Heart left ventricle (tissue), 13 donors: ENCODE measurements at regions not wholly inside any gene's neighbourhood (a gene's known extent, or its start where the extent isn't known, plus 50 kb on each side); places are given as distances from the start of the nearest gene placed in this dataset.

Source experiments
- POLR2A ChIP-seq, 2 donors: fragments of 450-650 bp; IDR thresholded peaks; one replicate each; pipeline ENCODE4 v1.6.1; 2017; ENCODE audit warnings: antibody characterized with exemption in 2 of 2, mild to moderate bottlenecking in 2 of 2, moderate library complexity in 2 of 2
- TF ChIP-seq, protein P1 (sequence below), 12 donors: fragments of 200-600 bp; sonication (generic) in 4 of 12; IDR thresholded peaks; one replicate each; pipeline versions ENCODE4 v1.5.0 to v1.8.0; 2018 to 2022; ENCODE audit warnings: antibody characterized with exemption in 12 of 12, mild to moderate bottlenecking in 5 of 12
- donor health status: ischemic (EF 13 %, LVEDD 7.1; RV severe dilation, severe dysfunction).
- donor health status: DM: no; HTN: yes; CAD: no.
- donor health status: DM: no; HTN: no; CAD: no.
- donor health status: ischemic (EF 25% LVEDD 6.9; RV normal size, moderate dysfunction).
- donor health status: ischemic (EF 25% LVEDD 5.7; RV mildly dilated, moderate dysfunction).
- donor health status: ischemic (EF 35%, LVEDD 5.7; RV mildly dilated, moderate dysfunction).
- donor health status: nonischemic (EF 11% LVEDD 7.7; RV severe dilation, severe dysfunction).
- donor health status: DM: yes; HTN: yes; CAD: no.
- donor health status: PGD.
- donor health status: ischemic (EF 29% LVEDD 5.4; RV normal size, mild dysfunction).
- donor health status: nonischemic (EF 23%, LVEDD 6.1; RV moderate dilation, normal function).

DNA sequence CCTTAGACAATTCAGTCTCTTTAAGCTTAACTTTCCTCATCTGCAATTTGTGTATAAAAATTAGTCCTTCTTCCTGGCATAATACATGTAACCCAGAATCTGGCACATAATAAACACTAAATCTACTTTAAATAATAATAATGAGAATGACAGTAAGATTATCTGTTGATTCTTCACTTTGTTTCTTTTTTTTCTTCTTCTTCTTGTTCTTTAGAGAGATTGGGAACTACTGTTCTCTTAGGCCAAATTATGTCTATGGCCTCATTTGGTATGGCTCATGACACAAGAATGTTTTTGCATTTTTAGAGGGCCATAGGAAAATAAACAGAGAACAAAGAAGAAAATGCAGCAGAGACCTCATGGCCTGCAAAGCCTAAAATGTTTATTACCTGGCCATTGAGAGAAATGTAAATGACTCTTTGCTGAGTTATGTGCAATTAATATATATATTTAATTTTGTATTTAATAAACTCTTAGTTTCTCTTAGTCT lies 275.8 kb downstream of the SLC6A15 start:
- TF ChIP-seq, protein P1, sequence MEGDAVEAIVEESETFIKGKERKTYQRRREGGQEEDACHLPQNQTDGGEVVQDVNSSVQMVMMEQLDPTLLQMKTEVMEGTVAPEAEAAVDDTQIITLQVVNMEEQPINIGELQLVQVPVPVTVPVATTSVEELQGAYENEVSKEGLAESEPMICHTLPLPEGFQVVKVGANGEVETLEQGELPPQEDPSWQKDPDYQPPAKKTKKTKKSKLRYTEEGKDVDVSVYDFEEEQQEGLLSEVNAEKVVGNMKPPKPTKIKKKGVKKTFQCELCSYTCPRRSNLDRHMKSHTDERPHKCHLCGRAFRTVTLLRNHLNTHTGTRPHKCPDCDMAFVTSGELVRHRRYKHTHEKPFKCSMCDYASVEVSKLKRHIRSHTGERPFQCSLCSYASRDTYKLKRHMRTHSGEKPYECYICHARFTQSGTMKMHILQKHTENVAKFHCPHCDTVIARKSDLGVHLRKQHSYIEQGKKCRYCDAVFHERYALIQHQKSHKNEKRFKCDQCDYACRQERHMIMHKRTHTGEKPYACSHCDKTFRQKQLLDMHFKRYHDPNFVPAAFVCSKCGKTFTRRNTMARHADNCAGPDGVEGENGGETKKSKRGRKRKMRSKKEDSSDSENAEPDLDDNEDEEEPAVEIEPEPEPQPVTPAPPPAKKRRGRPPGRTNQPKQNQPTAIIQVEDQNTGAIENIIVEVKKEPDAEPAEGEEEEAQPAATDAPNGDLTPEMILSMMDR (IDR thresholded peaks at IDR 0.05) = no peak
- no peak for TF ChIP-seq POLR2A (IDR thresholded peaks at IDR 0.05)
